NCI-H82 (cell line): ENCODE measurements at regions not wholly inside any gene's neighbourhood (a gene's known extent, or its start where the extent isn't known, plus 50 kb on each side); places are given as distances from the start of the nearest gene placed in this dataset.

ENCODE experiments used
- DNase-seq: peaks from one replicate; lab custom pipeline; 2025; lab: John Stamatoyannopoulos, UW

DNA sequence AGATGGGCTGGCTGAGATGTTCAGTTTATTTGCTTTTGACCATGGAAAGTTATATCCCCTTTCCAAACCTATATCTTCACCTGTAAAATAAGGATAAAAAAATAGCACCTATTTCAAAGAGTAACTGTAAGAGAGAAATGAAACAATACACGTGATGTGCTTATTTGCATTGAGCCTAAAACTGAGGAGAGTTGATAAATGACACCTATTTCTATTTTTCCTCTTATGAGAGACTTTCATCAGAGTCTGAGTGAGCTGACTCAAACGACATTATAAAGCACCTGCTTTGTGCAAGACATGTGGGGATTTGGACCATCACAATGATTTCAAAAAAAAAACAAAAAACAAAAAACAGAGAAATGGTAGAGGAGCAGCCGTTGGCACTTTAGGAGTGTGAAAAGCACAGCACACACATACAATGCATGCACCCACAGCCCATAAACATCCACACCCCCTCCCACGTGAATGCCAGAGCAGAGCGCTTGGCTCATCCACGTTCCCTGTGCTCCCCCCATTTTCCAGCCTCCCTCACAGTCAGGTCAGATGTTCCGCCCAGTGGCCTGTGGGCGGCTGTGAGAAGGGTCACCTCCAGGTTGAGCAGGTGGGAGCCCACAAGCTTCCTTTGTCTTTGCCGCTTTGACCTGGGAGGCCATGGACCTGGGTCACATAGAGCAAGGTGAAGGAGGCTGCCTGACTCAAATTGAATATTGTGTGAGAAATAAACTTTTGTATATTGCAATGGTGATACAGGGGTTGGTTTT lies 253.2 kb upstream of the ZNF32 start:
- no peak for DNase-seq

DNA sequence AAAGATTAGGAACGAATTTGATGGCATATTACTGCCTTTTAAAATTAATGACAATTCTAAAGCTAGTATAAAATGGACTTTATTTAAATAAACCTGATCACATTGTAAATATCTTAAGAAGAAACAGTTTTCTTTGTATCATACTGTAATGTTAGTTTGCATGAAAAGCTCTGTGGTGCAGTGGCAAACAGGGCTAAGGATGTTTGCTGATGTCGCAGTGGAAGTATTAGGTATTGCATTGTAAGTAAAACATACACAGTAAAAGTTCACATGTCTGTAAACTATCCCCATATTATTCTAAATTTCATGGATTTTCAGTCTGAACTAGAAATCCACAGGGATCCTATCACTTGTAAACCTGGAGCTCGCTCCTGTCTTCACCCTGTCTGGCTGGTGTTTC lies 252.6 kb upstream of the ZNF32 start:
- no peak for DNase-seq

DNA sequence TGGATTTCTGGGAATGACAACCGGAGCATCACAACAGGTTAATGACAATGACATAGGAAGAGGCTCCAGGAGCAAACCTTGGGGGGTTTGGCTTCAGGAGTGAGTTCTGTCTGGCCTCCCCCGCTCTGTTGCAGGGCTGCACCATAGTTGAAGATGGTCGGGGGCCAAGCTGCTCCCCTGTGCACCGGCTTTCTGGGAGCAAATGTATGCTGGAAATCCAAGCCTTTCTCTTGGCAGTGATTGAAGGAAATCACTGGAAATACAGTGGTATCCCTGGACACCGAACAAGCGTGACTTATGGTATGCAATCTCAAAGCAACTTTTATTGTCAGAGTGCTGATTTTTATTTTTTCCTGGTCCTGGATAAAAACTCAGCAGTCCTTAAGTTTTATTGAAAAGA lies 251.9 kb upstream of the ZNF32 start:
- DNase-seq: no peak

DNA sequence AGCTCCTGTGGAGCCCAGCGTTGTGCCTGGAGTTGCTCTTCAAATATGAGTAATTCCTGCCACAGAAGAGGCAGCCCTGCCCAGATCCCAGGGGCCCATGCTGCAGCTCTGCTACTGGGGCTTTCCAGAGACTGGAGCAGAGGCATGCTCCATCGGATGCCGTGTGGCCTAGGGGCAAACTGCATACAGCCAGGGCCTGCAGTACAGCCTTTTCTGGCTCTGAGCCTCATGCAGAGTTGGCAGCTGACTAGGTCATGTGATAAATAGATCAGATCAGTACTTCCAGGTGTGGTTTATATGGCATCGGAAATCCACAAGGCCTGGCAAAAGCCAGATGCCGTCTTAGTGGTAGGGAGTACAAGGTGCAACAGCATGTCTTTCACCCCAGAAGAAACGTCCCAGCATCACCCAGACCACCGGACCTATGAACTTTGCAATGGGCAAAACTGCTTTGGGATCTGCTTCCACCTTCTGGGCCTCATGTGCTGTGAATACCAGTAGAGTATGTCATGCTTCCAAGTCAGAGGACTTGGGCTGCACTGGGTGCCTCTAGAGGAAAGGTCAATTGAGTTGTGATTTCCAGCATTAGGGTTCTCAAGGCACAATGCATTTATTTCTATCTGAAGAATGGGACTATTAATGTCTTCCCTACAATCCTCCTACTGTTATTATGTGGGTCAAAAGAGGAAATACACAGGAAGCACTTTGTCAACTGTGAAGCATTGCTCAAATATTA lies 250.7 kb upstream of the ZNF32 start:
- no peak for DNase-seq

DNA sequence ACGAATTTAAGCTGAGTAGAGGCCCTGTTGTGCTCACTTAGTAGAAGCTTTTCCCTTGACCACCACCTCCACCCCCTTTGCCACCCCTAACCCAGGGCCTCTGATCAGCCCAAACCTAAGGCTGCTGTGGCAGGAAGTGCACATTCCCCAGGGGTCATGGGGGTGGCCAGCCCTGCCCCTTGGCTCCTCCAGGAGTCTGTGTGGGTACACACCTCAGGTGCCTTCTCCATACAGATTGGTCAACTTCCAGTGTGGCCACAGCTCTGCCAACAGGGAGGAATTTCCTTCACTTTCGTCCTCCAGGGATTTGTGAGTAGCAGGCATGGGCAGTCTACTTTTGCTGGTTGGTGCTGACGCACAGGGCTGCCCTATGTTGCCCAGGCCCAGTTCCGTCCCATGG lies 249.9 kb upstream of the ZNF32 start:
- DNase-seq: no peak

DNA sequence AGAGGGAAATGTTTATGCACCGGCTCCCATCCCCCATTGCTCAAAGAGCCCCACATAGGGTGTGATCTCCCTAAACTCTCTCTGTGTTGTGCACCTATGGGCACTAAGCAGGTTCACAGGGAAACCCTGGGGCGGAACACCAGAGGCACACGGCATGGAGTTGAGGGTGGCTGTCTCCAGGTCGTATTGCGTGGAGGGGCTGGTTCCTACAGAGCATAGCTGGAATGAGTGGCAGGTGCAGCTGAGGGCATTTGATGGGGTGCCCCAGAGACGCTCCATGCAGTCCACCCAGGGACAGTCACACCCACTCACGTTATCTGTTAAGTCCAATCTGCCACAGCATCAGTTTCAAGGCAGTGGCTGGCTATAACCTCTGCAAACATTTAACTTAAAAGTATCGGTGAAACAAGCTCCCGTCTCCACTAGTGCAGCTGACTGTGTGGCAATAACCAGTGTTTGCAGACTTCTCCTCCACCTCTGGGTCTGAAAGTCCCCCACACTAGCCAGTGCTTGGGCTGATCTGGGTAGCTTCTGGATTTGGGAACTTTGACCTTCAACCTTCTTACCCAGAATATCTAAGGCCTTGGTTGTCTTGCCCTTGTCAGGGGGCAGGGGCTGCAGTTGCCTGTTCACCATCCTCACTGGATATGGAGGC lies 249.2 kb upstream of the ZNF32 start:
- no peak for DNase-seq

DNA sequence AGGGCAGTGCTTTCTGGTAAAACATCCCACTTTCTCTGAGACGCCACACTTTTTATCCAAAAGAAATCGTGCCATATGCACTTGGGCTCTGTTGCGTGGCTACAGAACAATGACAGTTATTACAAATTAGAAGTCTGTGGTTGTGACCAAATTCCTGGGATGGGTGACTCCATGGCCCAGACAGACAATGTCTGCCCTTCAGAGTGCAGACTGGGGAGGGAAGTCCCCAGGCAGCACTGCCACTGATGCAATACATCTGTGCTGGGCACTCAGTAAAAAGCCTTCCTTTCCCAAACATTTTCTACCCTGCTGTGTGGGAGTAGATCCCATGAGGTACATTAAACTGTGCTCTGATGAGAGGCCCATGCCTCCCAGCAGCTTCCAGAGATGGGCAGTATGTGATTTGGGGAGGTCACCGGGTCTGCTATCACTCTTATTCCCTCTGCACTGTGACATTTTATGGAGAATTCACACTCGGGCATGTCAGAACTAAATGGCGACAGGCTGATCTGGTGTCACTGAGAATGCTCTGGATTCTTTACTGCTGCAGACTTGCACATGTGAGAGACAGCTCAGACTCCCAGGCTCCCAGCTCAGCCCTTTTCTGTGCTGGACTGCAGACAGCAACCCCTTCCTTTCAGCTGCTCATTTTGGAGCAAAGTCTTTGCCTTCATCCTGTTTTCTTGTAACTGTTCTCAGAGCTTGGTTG lies 243.5 kb upstream of the ZNF32 start:
- DNase-seq: no peak

DNA sequence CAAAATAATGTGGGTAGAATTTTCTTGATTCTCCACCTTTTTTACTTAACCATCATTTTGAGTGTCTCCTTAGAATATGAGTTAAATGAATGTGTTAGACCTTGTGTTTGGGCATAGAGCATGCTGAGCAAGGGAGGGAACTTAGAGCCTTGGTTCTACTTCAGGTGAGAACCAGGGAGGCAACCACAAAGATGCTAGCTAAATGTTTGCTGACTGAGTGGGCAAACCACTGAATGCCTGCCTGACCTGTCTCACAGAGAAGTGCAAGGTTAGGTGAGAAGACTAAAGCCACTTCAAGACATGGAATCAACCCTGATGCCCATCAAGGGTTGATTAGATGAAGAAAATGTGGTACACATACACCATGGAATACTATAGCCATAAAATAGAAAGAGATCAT lies 242.6 kb upstream of the ZNF32 start:
- no peak for DNase-seq

DNA sequence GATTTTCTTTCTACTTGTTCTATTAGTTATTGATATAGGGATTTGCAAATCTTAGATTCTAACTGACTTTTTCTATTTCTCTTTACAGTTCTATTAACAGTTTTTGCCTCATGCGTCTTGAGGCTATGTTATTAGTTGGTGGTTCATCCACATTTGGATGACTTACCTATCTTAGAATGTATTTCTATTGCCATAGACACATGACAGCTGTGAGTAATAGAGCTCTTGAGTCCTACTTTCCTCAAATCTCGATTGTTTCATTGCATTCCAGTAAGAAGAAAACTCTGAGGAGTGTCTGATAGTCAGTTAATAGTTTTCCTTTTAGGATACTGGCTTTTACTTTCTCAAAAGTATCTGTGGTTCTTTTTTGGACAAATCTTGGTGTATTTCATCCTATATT lies 241.4 kb upstream of the ZNF32 start:
- DNase-seq: no peak

DNA sequence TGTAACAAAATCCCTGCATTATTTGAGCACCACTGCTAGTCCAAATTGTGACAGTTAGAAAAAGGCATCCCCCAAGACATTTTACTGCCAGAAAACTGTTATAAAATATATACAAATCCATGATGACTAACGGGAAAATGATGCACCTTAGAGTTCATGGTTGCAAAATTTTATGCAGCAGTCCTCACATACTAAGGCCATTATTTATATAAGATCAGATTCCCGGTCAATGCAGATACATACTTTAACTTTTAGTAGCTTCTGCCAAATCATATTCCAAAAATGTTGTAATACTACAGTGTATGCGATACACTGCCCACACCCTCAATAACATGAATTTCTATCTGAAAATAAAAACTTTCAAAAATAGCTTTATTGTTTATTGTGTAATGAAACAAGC lies 239.9 kb upstream of the ZNF32 start:
- no peak for DNase-seq

DNA sequence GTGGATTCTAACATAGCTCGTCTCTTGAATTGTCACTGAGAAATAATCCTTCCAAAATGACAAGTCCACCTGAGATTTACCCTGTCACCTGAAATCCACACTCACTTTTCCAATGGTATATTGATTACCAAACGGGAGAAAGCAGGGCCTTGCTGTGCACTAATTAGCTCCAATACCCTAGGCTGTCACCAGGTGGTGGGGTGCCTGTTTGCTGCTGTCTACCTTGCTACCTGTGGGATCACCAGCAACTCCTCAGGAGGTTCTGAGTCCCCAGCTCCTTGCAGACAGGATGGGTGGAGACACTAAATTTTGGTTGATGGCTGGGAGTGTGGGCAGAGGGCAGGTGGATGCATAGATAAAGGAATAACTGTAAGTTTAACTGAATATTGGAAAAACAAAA lies 237.2 kb upstream of the ZNF32 start:
- DNase-seq: no peak

DNA sequence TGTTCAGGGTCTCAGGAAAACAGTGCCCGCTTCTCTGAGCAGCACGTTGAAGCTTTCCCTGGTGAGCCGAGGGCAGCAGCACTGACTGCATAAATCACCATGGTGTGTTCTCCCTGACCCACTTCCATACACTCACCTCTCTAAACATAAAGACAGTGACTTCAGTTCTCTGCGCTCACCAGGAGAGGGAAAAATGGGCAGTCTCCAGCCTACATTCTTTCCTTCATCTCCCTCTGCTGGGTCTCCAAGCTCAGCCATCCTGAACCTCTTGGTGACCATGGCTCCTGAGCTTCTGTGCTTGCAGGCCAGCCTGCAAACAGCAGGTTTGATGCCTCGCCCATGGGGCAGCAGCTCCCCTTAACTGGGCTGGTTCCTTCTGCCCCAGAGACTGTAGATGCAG lies 236.6 kb upstream of the ZNF32 start:
- no peak for DNase-seq

DNA sequence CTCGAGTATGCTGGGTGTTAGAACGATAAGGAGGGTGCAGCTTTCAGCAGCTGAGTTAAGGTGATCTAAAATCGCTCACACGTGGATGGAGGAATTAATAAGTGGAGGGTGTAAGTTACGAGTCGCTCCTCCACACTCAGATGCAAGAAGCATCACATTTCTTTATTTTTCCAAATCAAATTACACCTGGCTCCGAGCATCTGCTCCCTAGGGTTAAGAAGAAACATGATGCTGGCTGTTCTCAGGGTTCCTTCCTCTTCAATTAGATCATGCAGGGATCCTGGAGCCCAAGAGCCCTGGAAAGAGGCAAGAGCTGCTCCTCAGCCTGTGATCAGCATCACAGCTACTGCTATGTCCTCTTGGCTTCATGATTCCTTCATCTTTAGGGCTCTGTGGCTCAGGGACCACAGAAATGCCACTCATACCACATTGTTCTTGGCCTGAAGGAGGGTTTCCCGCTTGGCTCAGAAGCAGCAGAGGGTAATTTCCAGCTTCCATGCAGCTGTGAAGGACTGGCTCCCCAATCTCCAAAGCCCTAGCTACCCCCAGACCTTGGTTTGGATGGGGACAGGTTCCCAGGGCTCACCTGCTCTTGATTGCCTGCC lies 235.9 kb upstream of the ZNF32 start:
- peak; percentile 2 for DNase-seq

DNA sequence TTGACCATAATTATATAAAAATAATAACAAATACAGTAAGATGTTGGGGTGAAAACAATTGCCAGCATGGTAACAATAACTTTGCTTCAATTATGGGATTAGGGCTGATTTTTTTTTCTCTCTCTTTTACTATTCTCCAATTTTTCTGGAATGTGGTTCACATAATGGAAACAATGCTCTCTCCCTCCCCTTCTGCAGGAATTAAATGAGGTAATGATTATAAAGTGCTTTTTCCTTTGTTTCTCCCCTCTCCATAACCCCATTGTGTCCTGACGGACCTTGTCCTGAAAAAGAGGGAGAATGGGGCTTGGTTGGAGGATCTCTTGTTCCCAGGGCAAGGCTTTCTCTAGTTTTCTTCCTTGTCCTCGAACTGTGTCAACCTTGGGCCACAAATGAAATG lies 234.0 kb upstream of the ZNF32 start:
- DNase-seq: no peak

DNA sequence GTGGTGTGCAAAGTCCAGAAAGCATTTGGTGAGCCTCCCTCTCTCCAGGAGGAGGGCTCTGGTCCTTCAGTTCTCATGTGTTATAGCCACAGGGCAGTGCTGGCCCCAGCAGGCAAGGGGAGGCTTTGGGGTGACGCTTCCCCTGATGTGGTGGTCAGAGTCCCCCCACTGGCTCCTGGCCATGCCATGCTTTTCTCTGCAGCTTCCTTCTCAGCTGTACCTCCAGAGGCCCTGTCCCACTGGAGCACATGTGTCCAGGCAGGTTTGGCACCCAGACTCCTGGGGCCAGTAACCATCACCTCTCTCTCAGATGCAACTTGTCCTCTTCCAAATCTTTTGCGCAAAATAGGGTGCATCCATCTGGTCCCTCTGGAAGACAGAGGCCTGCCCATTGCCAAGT lies 233.0 kb upstream of the ZNF32 start:
- no peak for DNase-seq

DNA sequence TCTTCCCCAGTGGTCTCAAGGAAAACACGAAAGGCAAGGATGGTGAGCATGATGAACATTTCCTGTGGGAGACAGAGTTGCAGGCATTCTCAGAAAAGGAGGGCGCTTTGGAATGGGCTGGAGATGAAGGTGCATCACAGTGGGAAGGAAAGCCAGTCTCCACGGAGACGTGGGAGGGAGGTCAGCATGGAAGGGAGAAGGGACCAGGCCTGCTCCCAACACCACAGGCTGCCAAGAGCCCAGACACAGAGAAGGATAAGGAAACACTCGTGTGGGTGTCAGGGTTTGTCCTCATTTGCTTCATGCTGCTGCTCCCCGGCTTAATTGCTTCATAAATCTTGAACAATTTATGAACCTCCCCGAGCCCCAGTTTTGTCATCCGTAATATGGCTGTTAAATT lies 231.5 kb upstream of the ZNF32 start:
- no peak for DNase-seq

DNA sequence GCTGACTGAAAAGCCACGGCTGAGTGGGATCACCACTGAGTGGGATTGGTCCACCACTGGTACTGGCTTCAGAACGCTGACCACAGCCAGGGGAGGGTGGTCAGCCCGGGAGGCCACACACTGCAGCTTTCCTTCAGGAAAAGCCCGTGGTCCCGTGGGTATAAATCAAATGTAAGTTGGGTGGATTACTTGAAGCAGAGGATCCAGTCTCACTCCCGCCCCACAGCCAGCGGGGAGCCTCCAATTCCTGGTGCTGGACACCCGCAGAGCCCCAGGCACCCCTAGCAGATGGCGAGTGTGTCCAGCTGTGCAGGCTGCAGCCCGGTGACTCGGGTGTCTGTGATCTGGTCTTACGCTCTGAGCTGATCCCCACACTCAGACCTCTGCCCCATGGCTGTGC lies 231.1 kb upstream of the ZNF32 start:
- no peak for DNase-seq

DNA sequence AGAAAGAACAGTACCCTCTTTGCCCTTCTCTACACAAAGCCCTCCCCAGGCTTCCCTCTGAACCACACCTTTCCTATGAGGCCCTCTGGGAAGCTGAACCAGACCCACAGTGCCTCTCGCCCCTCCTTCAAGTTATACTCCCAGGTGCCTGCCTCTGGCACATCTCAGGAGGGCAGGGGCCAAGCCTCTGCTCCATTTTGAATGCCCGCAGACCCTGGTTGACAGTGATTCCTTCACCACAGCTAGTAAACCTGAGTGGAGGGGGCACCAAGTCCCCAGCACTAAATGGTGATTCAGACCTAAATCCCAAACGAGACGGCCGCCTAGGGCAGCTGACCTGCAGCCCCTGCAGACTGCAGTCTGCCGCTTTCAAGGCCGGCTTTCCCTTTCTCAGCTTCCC lies 230.5 kb upstream of the ZNF32 start:
- no peak for DNase-seq

DNA sequence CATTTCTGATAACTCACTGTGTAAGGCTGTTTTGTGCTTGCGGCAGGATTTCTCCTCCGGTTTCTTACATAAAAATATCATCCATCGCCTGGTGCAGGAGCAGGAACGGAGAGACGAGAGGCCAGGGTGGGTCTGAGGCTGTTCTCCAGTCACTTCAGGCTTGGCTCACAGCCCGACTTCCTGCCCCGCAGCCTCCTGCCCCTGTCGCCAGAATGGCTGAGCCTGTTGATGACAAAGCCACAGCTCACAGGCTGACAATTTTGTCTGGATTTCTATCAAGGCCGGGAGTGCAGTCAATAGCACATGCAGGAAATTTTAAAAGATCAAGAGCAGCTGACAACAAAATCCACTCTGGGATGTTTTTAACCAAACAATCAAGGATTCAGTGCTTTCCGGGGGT lies 229.7 kb upstream of the ZNF32 start:
- no peak for DNase-seq

DNA sequence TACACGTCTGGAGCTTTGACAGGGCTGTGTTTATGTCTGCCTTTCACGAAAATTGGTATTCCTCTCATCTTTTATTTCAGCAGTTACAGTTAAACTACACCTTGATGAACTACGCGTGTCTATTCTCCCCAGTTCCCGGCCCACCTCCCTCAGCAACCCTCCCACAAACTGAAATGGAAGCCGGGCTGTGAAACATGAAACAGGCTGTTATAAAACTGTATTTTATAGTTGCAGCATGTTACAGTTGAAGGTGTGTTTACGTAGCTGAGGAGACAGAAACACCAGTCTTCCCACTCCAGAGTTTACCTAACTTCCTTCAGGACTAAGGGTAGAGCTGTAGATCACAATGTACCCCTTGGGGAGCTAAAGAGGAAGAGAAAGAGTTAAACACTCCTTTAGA lies 228.3 kb upstream of the ZNF32 start:
- no peak for DNase-seq

DNA sequence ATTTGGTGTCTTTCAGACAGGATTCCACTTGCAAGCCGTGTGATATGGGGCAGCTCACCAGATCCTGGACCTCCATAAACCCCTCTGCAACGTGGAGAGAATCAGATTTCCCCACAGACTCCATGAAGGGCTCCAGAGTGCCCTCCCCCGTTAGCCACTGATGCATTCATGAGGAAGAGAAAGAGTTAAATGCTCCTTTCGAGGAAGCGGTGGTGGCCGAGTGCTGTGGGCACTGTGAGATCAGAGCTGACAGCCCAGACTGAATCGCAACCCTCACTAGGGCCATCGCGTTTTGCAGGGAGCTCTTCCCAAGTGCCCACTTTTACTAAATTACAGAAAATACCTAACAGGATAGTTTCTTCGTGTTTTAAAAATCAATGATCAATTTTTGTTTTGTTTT lies 226.3 kb upstream of the ZNF32 start:
- no peak for DNase-seq

DNA sequence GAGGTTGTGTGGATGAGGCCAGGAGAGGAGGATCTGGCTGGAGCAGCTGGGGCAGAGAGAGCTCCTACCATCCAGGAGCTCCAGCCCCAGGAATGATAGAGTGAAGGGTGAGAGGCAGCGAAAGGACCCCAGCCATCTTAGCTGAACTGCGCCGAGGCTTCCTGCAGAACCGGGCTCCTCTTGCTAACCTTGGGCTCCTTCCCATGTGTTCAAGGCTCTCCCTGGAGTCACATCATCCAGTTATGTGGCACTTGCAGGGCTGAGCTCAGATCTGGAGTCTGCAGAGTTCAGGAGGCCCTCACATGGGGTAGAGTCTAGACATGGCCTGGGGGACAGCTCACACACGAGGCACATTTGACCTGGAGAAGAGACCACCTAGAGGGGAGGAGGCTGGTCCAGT lies 225.0 kb upstream of the ZNF32 start:
- DNase-seq: no peak
